GM21786 (cell line): ENCODE measurements at regions not wholly inside any gene's neighbourhood (a gene's known extent, or its start where the extent isn't known, plus 50 kb on each side); places are given as distances from the start of the nearest gene placed in this dataset.

ENCODE experiments used
- ATAC-seq: cut with Tn5 transposase; IDR thresholded peaks from one replicate; pipeline ENCODE4 v1.9.1; 2021; ENCODE audit not compliant: unreplicated experiment

DNA sequence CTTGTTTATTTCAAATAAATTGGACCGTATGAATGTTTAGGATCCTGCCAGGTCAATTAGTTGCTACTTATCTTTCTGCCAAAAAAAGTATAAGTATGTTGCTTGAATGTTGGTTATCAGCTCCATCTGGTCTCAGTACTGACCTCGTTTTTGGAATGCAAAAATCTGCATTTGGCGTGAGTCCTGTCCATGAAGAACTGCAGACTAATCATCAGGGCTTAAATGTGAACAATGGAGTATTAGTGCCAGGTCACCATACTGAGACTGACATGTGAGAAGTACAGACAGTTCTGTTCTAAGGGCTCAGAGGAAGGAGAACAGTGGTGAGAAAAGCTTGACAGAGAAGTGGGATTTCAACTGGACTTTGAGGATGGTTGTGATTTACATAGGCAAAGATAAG lies 393.1 kb upstream of the SLC14A2 start:
- no peak for ATAC-seq

DNA sequence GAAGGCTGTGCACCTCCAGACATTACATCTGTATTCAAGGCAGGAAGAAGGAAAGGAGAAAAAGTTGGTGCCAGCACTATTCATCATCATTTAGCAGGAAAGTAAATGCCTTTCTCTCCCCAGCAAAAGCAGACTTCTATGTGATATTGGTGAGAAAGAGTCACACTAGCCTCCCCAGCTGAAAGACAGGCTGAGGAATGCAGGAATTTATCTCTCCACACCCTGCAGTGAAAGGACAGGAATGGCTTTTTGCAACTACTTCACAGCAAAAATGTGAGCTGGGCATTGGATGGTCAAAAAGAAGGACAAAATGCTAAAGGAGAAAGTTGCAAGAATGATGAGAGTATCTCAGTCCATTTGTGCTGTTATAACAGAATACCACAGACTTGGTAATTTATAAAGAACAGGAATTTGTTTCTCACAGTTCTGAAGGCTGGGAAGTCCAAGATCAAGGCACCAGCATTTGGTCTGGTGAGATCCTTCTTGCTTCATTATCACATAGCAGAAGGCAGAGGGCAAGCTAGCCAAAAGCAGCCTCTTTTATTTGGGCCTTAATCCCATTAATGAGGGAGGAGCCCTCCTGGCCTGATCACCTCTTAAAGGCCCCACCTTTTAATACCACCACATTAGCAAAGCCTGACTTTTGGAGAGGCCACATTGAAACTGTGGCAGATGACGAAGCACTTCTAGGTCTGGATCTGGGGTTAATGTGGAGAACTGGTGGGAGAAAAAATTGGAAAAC lies 388.1 kb upstream of the SLC14A2 start:
- ATAC-seq, result no peak

DNA sequence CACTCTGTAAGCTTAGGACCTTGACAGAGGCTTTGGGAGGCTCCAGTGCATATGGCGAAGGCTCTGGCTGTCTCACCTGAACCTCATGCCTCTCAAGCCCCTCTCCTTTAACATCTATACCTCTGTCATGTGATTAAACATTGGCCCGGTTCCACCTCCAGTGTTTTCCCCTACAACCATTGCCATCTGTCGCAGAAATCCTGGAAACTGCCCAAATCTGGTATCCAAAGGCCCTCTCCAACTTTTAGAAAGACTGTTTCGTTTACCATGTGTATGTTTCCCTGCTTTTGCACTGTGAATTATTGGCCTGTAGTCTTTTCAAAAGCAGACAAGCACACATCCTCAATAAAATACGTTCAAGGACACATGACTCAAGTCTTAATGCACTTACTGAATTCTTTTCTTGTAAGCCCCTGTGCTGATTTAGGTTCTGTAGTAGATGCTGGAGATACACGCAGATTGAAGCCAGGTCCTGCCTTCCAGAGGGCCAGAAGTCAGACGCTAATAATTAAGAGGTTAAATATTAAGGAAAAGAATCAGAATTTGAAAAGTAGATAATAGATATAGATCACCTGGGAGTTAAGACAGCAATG lies 386.4 kb upstream of the SLC14A2 start:
- ATAC-seq, result no peak

DNA sequence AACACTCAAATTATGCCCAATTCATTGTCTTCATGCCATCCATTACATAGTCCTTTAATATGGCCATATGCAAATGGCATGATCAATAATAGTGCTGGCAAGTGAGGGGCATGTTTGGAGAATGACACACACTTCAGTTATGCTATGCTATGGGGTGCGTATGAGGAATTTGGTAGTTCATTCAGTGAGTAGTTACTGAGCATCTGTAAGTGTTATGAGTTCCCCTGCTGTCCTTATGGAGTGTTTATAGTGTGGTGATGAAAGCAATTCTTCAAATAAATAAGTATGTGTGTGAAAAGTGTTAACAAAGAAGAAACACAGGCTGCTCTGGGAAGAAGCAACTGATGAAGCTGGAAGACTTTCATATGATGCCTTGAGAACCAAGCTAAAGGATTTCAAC lies 383.7 kb upstream of the SLC14A2 start:
- ATAC-seq, result no peak

- no peak for ATAC-seq
Measured at GRCh38 chr18:45232061-45232460, 383.2 kb upstream of the SLC14A2 start.

GRCh38 chr18:45236676-45237075 lies 378.6 kb upstream of the SLC14A2 start:
- ATAC-seq, result no peak

GRCh38 chr18:45237343-45238098 lies 377.8 kb upstream of the SLC14A2 start:
- ATAC-seq, result no peak

DNA sequence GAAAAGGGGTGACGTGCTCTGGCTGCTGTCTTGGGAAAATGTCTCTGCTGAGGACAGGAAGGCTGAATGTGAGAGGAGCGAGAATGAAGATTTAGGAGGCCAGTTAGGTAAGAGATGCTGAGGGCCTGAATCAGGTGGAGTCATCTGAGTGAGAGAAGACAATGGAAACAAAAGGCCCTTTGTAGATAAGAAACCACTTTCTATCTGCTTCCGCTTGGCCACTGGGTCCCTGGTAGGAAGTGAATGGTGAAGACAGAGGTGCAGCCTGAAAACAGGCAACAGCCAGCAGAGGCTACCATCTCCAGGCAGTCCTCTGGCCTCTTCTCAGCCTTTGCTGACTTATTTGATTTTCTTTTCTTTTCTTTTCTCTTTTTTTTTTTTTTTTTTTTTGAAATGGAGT lies 374.0 kb upstream of the SLC14A2 start:
- no peak for ATAC-seq

GRCh38 chr18:45241982-45242565 lies 373.2 kb upstream of the SLC14A2 start:
- ATAC-seq, result no peak

GRCh38 chr18:45243340-45244110 lies 371.8 kb upstream of the SLC14A2 start:
- ATAC-seq, result no peak

GRCh38 chr18:45245091-45245511 lies 370.2 kb upstream of the SLC14A2 start:
- ATAC-seq, result no peak

- no peak for ATAC-seq
Measured at GRCh38 chr18:45248240-45248903, 366.9 kb upstream of the SLC14A2 start.

- no peak for ATAC-seq
Measured at GRCh38 chr18:45249246-45249661, 366.0 kb upstream of the SLC14A2 start.

- ATAC-seq, result no peak
Measured at GRCh38 chr18:45250479-45250878, 364.8 kb upstream of the SLC14A2 start.

DNA sequence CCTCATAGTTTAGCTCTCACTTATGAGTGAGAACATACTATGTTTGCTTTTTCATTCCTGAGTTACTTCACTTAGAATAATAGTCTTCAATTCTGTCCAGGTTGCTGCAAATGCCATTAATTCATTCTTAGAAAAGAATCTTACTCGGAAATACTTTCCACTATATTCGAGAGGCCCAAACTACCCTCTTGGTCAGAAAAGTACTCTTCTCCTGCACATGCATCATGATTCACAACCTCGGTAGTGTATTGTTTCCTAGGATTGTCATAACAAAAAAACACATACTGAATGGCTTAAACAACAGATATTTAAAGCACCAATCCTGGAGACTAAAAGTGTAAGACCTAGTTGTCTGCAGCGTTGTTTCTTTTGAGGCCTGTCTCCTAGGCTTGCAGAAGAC lies 364.0 kb upstream of the SLC14A2 start:
- no peak for ATAC-seq

- ATAC-seq, result no peak
Measured at GRCh38 chr18:45252474-45252873, 362.8 kb upstream of the SLC14A2 start.

DNA sequence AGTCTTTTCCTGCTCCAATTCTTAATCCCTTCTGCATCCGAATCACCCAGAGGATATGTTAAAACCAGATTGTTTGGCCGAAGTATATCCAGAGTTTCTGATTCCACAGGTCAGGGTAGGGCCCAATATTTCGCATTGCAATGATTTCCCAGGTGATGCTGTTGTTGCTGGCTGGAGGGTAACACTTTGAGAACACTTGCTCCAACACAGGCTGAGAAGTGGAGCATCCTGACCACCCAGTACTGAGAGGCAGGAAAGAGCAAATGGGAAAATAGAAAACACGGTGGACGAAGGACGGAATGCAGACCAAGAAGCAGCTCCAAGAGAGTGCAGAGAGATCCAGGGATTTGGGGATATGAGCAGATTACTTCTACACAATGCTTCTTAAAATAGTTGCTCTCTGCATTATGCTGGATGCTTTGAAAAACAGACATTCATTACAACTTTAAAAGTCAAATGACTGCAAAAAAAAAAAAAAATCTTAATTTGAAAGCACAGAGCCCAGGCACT lies 362.2 kb upstream of the SLC14A2 start:
- no peak for ATAC-seq

GRCh38 chr18:45253973-45254708 lies 361.1 kb upstream of the SLC14A2 start:
- ATAC-seq, result no peak

GRCh38 chr18:45254709-45255082 lies 360.6 kb upstream of the SLC14A2 start:
- ATAC-seq, result no peak
